Esophagus (tissue), 2 donors: ENCODE measurements at regions not wholly inside any gene's neighbourhood (a gene's known extent, or its start where the extent isn't known, plus 50 kb on each side); places are given as distances from the start of the nearest gene placed in this dataset.

Experiments used
- H3K27ac ChIP-seq, 2 donors: one replicate each; pipeline ENCODE4 v1.5.1; 2013; ENCODE audit warnings: low read depth in 2 of 2, mild to moderate bottlenecking in 2 of 2, inconsistent platforms in 1 of 2, low read length in 1 of 2, moderate library complexity in 1 of 2
- H3K27me3 ChIP-seq, 2 donors: one replicate each; pipeline ENCODE4 v1.6.1; 2013; ENCODE audit warnings: low read length in 2 of 2, control low read depth in 1 of 2, mild to moderate bottlenecking in 1 of 2; ENCODE audit not compliant: insufficient read depth in 2 of 2, control insufficient read depth in 1 of 2
- H3K36me3 ChIP-seq, 2 donors: one replicate each; pipeline ENCODE4 v1.6.1; 2013; ENCODE audit warnings: low read length in 1 of 2; ENCODE audit not compliant: control insufficient read depth in 2 of 2, insufficient read depth in 2 of 2
- H3K4me1 ChIP-seq, 2 donors: one replicate each; pipeline ENCODE4 v1.6.1; 2013; ENCODE audit warnings: low read length in 1 of 2; ENCODE audit not compliant: control insufficient read depth in 2 of 2, insufficient read depth in 2 of 2
- H3K4me3 ChIP-seq, 2 donors: one replicate each; pipeline ENCODE4 v1.5.1; 2013; ENCODE audit warnings: low read length in 2 of 2, mild to moderate bottlenecking in 2 of 2, low read depth in 1 of 2, moderate library complexity in 1 of 2
- H3K9me3 ChIP-seq, 2 donors: one replicate each; pipeline ENCODE4 v1.6.1; 2013; ENCODE audit warnings: mild to moderate bottlenecking in 2 of 2, low read depth in 1 of 2, low read length in 1 of 2, moderate library complexity in 1 of 2; ENCODE audit not compliant: control insufficient read depth in 2 of 2, insufficient read depth in 1 of 2
- WGBS, 2 donors: extraction: QIAGEN DNeasy Blood & Tissue Kit; methylation state at CpG; one replicate each; pipeline ENCODE4 v1.1.7; 2013; 5-methylcytosine and 5-hydroxymethylcytosine counted together
- donor health status: healthy with polysubstance abuse.
- donor health status: Bipolar disorder and iron deficiency.

DNA sequence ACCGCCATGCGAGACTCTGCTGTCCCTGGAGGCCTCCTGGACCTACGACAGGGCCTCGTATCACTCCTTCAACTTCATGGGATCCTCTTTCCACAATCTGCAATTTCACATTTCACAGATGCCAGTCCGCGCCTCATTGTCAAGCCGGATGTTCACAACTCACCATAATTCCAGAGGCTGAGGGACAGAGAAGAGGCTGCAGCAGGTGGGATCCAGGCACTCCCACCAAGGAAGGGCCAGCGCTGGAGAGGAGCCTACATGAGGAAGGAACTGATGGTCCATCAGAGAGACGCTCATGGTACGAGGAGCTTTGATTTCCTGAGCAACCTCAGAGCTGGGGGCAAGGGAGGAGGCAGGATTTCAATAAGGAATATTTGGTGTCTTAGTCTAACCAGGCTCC lies 495.0 kb downstream of the BRD1 start:
- H3K27me3 ChIP-seq = no peaks in the 10 kb centered on the region
- no peaks in the 10 kb centered on the region for H3K4me1 ChIP-seq
- WGBS, 2 donors = 78% methylated on average over 10 of the region's 10 CpGs
- H3K27ac ChIP-seq = no peak overlapping the region
- H3K9me3 ChIP-seq = peaks cover 4 to 13% of the 10 kb centered on the region in 2 donors
- H3K4me3 ChIP-seq = no peak overlapping the region
- no peaks in the 10 kb centered on the region for H3K36me3 ChIP-seq

DNA sequence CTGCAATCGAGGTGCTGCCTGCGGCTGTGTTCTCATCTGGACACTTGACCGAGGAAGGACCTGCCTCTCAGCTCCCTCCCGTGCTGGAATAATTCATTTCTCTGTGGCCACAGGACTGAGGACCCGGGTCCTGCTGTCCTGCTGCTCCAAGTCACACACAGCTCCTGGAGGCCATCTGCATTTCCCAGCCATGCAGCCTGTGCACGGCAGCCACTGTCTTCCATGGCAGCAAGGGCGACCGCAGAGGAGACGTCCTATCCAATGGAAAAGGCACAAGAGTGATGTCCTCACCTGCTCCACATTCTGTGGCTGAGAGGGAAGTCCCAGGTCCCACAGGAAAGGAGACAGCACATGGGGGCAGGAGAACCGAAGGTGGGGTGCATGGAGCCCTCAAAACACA lies 495.8 kb downstream of the BRD1 start:
- H3K9me3 ChIP-seq = peaks cover 8 to 13% of the 10 kb centered on the region in 2 donors
- H3K27ac ChIP-seq = no peak overlapping the region
- 82 to 83% methylated on average over 10 of the region's 10 CpGs for WGBS, 2 donors
- H3K36me3 ChIP-seq = no peaks in the 10 kb centered on the region
- H3K4me1 ChIP-seq = no peaks in the 10 kb centered on the region
- no peaks in the 10 kb centered on the region for H3K27me3 ChIP-seq
- H3K4me3 ChIP-seq = no peak overlapping the region

DNA sequence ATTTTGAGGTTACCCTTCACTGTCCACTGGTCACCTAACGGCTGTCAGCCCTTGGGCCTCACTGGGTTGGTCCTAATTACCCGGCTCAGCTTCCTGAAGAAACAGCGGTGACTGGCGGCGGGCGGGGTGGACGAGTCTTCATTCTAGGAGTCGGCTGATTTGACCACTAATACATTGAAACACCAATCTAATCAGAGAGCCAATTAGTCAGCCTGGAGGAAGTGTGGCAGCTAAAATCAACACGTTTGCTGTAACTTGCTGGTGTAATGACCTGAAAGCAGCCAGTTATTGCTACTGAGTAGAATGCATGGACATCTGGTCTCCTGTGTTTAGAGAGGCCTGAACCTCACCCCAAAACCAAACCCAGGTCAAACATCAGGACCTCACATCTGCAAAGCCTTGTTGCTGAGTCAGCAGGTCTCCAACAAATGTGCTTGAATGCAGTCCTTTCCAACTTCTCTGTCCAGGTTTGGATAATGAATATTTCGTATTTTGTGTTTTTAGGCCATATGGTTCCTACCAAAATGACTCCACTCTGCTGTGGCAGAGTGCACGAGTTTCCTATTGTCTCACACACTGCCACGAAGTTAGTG lies 496.4 kb downstream of the BRD1 start:
- no peaks in the 10 kb centered on the region for H3K4me1 ChIP-seq
- H3K4me3 ChIP-seq = no peak overlapping the region
- H3K36me3 ChIP-seq = no peaks in the 10 kb centered on the region
- H3K9me3 ChIP-seq = peaks cover 8 to 13% of the 10 kb centered on the region in 2 donors
- no peaks in the 10 kb centered on the region for H3K27me3 ChIP-seq
- 67% methylated on average over 12 of the region's 12 CpGs for WGBS, 2 donors
- H3K27ac ChIP-seq = no peak overlapping the region

DNA sequence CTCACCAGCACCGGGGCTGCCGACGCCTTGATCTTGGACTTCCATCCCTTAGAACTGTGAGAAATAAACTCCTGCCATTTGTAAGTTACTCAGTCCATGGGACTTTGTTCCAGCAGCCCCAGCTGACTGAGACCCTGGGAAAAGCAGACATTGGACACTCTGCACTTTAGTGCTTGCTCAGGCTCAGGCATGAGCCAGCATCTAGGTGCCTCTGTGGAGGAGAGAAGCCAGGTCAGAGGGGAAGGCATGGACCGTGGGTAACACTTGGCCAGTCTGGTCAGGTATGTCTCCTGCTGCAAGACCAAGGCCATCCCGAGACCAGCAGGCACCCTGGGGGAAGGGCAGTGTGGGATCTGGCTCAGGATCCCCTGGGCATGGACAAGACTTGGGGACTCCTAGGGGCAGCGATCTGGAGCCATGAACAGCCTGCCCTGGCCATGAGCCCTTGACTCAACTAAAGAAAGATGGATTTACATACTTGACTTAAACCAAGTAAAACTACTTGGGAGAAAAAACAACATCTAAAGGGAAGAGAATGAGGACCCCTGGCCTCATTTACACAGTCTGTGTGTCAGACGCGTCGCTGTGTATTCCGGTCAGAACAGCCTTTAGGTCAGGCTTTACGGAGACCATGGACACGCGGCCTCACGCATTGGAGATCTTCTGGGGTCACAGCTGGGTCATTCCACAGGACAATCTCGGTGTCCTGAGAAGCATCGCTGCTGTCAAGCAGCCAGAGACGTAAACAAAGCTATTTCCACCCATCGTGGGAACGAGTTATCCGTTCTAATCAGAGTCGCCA lies 497.1 kb downstream of the BRD1 start:
- H3K9me3 ChIP-seq = peaks cover 8 to 13% of the 10 kb centered on the region in 2 donors
- H3K27ac ChIP-seq = no peak overlapping the region
- H3K27me3 ChIP-seq = no peaks in the 10 kb centered on the region
- H3K4me1 ChIP-seq = no peaks in the 10 kb centered on the region
- H3K4me3 ChIP-seq = no peak overlapping the region
- WGBS, 2 donors = 73 to 76% methylated on average over 21 of the region's 21 CpGs
- H3K36me3 ChIP-seq = no peaks in the 10 kb centered on the region

DNA sequence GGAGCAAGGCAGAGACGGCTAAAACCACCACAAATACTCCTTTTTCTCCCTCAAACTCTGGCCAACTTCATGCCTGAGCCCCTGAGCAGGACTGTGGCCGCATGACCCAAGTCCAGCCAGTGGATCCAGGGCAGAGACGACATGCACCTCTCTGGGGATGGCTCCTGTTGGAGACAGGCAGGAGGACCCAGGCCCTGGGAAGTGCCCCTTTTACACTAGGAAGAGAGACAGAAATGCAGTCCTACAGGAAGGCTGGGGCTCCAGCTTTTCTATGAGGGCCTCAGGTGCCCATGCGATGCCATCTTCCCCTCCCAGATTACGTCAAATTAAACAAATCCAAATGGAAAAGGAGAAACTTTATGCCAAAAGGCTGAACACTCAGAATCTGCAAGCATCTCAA lies 498.0 kb downstream of the BRD1 start:
- H3K4me3 ChIP-seq = no peak overlapping the region
- 62 to 70% methylated on average over 5 of the region's 5 CpGs for WGBS, 2 donors
- no peak overlapping the region for H3K27ac ChIP-seq
- no peaks in the 10 kb centered on the region for H3K36me3 ChIP-seq
- H3K9me3 ChIP-seq = peaks cover 8 to 13% of the 10 kb centered on the region in 2 donors
- H3K4me1 ChIP-seq = no peaks in the 10 kb centered on the region
- no peaks in the 10 kb centered on the region for H3K27me3 ChIP-seq

DNA sequence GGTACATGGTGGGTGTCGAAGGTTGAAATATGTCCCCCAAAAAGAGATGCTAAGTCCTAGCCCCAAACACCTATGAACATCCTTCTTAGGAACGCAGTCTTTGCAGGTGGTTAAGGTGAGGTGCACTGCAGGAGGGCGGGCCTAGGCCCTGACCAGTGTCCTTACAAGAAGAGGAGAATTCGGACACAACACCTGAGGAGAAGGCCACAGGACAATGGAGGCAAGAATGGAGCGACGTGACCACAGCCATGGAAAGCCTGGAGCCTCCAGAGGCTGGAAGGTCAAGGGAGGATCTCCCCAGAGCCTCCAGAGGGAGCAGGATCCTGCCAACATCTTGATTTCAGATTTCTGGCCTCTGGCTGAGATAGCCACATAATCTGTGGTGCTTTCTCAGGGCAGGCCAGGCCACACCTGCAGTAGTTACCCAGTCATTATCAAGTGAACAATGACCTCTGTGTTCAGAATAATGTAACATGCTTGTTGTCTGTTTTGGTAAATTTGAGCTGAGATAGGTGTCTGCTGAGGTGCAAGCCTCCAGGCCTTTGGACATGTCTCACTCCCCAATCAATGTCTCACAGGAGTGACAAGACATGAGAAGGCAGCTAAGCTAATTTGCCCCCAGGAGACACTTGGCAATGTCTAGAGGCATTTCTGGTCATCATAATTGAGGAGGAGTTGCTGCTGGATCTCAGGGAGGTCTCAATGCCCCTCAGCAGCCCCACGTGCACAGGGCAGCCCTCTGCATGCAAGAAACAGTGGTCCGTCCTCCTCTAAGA lies 498.9 kb downstream of the BRD1 start:
- no peak overlapping the region for H3K4me3 ChIP-seq
- H3K36me3 ChIP-seq = no peaks in the 10 kb centered on the region
- 80 to 83% methylated on average over 8 of the region's 8 CpGs for WGBS, 2 donors
- H3K4me1 ChIP-seq = no peaks in the 10 kb centered on the region
- no peak overlapping the region for H3K27ac ChIP-seq
- peaks cover 8 to 13% of the 10 kb centered on the region in 2 donors for H3K9me3 ChIP-seq
- no peaks in the 10 kb centered on the region for H3K27me3 ChIP-seq

DNA sequence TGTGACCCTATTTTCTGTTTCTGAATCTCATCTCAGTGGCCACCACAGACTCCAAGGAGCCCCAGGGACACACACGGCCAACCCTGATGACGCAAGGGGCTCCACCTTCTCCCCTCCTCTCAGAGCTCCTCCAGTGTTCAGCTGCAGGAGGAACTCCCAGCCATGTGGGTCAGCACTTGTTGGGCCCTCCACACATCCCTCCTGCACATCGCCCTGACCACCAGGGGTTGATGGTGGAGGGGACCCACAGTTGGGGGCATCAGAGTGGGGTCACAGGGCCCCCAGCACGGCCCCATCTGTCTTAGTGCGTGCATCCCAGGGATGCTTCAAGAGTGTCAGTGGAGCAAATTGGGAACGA lies 499.6 kb downstream of the BRD1 start:
- Histone ChIP-seq H3K4me3 (no peak overlapping the region), H3K27me3 (no peaks in the 10 kb centered on the region), H3K36me3 (no peaks in the 10 kb centered on the region), H3K9me3 (peaks cover 8 to 13% of the 10 kb centered on the region in 2 donors), H3K4me1 (no peaks in the 10 kb centered on the region), H3K27ac (no peak overlapping the region)
- WGBS, 2 donors = 80 to 88% methylated on average over 6 of the region's 6 CpGs

DNA sequence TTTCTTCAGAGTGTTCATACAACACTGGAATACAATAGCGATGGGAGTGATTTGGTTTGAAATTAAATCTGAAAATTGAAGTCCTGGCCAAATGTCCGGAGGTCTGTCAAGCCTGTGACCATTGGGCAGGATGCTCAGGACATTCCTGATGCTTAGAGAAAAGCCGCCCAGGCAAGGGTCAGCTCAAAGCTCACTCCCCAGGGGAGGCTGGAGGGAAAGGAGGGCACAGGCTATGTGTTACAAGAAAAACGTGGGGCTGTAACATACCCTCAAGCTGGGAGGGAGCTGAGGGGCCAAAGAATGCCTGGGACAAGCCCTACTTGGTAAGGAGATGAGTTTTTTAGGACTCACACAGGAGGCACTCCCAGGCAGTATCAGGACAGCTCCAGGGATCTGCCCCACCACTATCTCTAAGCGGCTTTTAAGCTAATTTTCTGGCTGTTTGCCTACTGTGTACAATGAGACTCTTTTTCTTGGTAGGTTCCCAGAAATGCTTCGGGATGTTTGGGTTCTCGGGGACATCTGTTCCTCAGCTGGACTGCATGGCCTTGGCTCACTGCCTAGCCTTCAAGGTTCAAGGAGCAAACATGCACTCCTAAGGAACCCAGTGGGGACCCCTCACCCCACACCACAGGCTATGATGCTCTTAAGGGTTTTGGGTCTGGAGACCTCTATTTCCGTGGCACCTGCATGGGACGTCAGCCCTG lies 500.1 kb downstream of the BRD1 start:
- Histone ChIP-seq H3K27ac (no peak overlapping the region), H3K9me3 (peaks cover 8 to 13% of the 10 kb centered on the region in 2 donors), H3K36me3 (no peaks in the 10 kb centered on the region), H3K27me3 (no peaks in the 10 kb centered on the region), H3K4me3 (no peak overlapping the region), H3K4me1 (no peaks in the 10 kb centered on the region)
- 69 to 71% methylated on average over 9 of the region's 9 CpGs for WGBS, 2 donors

DNA sequence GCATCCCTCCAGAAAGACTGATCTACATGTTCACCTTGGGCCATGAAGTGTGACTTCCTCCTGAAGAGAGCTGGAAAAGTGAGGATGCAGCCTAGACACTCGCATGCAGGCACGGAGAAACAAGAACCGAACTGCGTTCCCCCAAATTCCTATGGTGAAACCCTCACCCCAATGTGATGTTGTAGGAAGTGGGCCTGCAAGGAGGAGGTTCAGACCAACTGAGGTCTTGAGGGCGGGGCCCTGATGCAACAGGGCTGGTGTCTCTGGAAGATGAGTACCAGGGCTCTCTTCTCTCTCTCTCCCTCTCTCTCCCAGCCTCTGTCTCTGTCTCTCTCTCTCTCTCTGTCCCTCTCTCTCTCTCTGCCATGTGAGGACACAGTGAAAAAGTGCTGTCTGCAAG lies 501.1 kb downstream of the BRD1 start:
- WGBS, 2 donors = 75 to 79% methylated on average over 5 of the region's 5 CpGs
- peaks cover 8 to 9% of the 10 kb centered on the region in 2 donors for H3K9me3 ChIP-seq

More for the DNA sequence above, 501.1 kb downstream of the BRD1 start:
- H3K4me3 ChIP-seq = no peak overlapping the region
- H3K4me1 ChIP-seq = no peaks in the 10 kb centered on the region
- H3K36me3 ChIP-seq = no peaks in the 10 kb centered on the region
- H3K27me3 ChIP-seq = no peaks in the 10 kb centered on the region
- H3K27ac ChIP-seq = no peak overlapping the region
